Activated CD4-positive, alpha-beta T cell treated with anti-CD3 and anti-CD28 coated beads, Interleukin-2, amount 50 U/mL, for 16 hours (primary cell): ENCODE measurements at regions not wholly inside any gene's neighbourhood (a gene's known extent, or its start where the extent isn't known, plus 50 kb on each side); places are given as distances from the start of the nearest gene placed in this dataset.
"Not testable (repeated sequence)": the region's sequence is repeated elsewhere in the genome, so short reads cannot be mapped to it uniquely, and the experiment has no call there.

Experiments
- DNase-seq: peaks from one replicate; pipeline ENCODE4 v3.0.0-alpha.2; 2020

DNA sequence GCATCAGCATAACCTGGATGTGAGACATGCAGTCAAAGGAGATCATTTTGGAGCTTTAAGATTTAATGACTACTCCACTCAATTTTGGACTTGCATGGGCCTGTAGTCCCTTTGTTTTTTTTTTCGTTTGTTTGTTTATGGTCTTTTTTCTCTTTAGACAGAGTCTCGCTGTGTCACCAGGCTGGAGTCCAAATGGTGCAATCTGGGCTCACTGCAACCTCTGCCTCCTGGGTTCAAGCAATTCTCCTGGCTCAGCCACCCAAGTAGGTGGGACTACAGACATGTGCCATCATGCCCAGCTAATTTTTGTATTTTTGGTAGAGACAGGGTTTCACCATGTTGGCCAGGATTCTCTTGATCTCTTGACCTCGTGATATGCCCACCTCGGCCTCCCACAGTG is 673.8 kb downstream of the CDH9 start:
- not testable (repeated sequence) for DNase-seq

- no peak for DNase-seq
These were observed 694.5 kb downstream of the CDH9 start for GRCh38 chr5:26343801-26344325.

DNA sequence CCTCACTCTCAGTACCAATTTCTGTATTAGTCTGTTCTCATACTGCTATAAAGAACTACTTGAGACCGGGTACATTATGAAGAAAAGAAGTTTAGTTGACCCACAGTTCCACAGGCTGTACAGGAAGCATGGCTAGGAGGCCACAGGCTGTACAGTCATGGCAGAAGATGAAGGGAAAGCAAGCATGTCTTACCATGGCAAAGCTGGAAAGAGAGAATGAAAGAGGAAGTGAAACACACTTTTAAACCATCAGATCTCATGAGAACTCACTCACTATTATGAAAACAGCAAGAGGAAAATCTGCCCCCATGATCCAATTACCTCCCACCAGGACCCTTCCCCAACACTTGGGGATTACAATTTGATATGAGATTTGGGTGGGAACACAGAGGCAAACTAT is 698.8 kb downstream of the CDH9 start:
- no peak for DNase-seq

DNA sequence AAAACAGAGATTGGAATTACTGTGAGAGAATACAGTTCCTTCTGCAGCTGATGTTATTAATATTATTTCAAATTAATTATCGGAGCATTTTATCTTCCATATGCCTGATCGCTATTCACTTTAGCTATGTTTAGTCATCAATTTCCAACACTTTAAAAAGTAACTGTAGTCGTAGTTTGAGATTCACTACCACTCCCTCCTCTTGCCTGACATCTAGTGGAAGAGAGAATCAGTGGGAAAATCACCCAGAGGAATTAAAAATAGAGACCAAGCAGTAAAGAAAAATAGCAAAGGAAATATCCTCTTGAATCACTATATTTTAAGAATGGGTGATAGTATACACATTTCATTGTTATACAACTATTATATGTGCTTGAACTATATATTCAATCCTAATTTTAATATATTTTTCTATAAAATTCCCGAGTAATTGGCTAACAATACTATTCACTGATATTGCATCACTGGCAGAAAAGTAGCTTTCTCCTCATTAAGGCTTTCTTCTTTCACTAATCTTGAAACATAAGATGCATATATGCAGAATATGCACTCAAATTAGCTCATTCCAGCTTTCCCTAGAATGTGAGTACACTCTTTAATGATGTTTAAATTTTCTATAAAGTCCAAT is 708.7 kb downstream of the CDH9 start:
- DNase-seq = no peak

DNA sequence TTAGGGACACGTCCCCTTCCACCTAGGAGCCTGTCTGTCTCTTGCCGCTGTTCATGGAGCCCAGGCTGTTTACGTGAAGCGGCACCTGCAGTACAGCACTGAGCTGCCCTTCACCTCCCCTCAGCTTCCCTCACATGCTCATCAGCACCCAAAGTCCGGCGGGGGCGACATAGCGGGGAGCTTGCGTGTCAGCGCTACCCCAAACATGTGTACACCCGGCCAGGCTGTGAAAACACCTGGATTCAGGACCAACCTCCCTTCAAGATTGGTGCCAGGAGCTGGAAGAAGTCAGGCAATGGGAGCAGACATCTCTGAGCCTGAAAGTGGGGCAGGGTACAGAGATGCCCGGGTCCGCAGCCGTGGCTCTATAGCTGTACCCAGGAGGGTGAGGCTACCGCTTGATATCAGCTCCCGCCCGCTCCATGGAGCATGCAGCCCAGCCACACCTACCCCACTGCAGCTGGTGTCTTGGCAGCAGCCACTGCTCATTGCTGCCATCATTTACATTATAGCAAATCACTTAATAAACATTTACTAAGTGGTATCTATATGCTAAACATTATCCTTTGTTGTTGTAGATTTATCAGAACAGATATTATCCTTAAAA is 712.1 kb downstream of the CDH9 start:
- no peak for DNase-seq

GRCh38 chr5:26325432-26325831 is 713.0 kb downstream of the CDH9 start:
- DNase-seq = not testable (repeated sequence)

- not testable (repeated sequence) for DNase-seq
These were observed 714.0 kb downstream of the CDH9 start for GRCh38 chr5:26324273-26324895.

DNA sequence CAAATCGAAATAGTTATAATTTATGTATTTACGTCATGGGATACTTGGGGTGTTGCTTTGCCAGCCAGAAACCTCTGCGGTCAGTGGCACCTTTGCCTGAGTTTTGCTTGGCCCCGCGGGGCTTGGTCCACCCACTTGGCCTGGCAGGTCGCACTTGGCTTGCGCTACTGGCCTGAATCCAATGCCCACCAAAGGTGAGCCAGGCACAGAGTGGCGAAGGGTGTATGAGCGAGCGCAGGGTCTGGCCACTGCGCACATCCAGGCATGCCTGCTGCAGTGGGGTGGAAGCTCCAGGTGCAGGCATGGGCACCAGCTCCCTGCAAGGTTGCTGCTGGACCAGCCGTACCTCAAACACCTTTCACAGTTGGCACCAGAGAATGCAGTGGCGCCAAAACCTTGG is 714.6 kb downstream of the CDH9 start:
- no peak for DNase-seq

DNA sequence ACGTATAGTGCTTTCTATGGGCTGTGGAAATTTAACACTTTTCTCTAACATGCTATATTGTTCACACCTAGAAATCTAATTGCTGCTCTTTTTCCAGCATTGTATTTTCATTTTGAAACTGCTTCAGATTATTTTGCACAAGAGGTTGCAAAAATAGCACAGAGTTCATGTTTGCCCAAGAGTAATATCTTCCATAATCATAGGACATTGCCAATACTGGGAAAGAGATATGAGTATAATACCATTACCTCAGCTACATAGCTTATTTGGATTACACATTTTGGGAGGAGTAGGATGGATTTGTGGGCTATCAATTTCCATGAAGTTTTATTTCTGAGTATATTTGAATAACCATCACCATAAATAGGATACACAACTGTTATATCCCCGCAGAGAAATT is 717.1 kb downstream of the CDH9 start:
- DNase-seq = no peak

DNA sequence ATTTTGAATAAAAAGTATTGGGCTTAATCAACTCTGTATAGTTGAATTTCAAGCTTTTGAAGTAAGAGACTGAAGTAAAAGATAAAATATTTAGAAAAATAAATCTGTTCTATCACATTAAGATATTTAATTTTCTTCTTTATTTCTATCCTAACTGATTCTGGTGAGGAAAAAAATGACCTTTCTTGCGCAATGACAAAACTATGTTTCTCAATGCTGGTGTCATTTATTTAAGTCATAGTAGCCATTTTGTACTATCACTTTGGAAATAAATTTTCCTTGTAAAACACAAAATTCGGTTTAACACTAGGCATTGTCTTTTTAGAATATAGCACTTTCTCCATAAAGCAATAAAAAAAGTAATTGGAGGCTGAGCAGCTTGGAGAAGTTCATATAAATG is 728.0 kb downstream of the CDH9 start:
- DNase-seq = no peak

GRCh38 chr5:26295541-26295940 is 742.8 kb downstream of the CDH9 start:
- DNase-seq = no peak

DNA sequence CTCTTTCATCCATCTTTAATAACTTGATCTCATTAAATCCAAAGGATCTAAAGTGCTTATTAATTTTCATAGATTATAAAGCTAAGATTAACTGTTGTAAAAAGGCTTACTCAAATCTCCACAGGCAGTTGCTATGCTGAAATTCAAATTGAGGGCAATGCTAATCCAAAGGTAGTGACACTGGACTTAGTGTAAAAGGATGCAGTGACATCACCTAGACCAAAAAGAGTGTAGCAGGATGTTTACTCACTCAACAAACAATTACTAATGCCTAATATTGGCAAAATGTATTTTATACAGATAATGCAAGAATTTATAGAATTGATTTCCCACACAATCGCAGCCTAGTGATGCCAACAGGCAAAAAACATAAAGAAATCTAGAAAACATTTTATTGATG is 756.2 kb downstream of the CDH9 start:
- no peak for DNase-seq

DNA sequence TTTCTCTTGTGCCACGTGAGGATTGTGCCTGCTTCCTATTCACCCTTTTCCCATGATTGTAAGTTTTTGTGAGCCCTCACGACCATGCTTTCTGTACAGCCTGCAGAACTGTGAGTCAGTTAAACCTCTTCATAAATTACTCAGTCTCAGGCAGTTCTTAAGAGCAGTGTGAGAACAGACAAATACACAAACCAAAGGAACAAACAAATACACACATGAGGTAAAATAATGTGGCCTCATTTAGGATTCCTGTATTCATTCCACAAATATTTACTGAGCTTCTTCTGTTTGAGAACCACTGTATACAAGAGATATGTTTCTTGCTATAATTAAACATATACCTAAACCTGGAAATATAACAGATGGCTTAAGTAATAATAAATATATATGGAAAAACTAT is 760.3 kb downstream of the CDH9 start:
- DNase-seq = no peak

- no peak for DNase-seq
These were observed 779.3 kb downstream of the CDH9 start for GRCh38 chr5:26259081-26259480.

GRCh38 chr5:26245321-26245720 is 793.1 kb downstream of the CDH9 start:
- no peak for DNase-seq

- DNase-seq = no peak
These were observed 798.8 kb downstream of the CDH9 start for GRCh38 chr5:26239588-26239987.

DNA sequence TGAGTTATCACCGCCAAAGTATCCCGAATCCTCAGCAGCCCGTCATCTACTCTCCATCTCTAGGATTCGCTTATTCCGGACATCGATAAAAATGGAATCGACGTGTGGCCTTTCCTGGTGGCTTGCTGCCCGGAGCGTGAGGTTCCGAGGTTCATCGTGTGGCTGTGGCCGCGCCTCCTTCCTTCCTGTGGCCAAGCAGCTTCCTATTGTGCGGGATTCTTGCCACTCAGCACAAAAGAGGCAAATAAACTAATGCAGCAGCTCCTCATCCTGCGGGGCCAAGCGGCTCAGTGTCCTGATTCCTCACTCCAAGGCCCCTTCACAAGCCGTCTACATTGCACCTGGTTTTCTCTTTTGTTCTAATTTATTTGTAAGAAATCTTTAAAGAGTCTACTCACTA is 800.9 kb downstream of the CDH9 start:
- DNase-seq = no peak

- DNase-seq = no peak
These were observed 801.5 kb downstream of the CDH9 start for GRCh38 chr5:26236936-26237335.

DNA sequence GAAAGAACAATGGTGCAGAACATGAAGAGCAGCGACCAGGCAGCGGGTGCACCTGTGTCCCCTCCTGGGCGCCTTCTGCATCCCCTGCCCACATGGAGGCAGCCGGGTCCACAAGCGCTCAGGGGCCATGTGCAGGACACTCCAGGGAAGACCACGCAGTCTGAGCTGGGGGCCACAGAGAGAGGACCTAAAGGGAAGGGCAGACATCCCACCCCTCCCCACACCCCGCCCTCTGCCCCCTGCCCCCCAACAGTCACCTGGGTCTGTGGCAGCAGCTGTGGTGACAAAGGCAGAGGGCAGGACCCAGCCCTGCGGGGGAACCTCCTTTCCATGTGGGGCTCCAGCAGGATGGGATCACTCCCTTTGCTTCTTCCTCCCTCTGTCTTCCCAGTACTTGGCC is 805.7 kb downstream of the CDH9 start:
- no peak for DNase-seq

GRCh38 chr5:26231316-26231715 is 807.1 kb downstream of the CDH9 start:
- DNase-seq = no peak

DNA sequence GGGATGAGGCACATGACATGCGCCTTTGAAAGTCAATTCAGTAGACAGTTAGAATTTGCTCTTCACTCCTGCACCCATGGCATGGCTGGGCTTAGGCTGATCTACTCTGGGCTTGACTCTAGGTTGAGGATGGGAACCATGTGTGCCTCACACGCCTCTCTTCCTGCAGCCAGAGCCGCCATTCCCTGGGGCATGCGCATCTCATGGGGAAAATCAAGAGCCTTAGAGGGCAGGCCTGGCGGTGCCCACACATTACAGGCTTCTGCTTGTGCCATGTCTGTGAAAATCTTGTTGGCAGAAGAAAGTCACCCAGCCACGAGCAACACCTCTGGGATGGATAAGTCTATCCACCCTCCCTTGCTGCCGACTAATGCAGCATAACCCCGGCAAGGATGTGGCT is 808.5 kb downstream of the CDH9 start:
- DNase-seq = no peak

DNA sequence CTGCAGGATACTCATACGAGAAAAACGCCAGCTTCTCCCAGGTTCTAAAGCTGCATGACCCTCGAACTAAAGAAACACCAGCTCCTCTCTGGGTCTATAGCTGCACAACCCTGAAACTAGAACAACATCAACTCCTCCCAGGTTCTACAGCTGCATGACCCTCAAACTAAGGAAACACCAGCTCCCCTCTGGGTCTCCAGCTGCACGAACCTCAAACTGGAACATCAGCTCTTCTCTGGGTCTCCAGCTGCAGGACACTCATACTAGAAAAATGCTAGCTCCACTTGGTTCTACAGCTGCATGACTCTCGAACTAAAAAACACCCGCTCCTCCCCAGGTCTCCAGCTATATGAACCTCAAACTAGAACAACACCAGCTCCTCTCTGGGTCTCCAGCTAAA is 811.1 kb downstream of the CDH9 start:
- DNase-seq = no peak

DNA sequence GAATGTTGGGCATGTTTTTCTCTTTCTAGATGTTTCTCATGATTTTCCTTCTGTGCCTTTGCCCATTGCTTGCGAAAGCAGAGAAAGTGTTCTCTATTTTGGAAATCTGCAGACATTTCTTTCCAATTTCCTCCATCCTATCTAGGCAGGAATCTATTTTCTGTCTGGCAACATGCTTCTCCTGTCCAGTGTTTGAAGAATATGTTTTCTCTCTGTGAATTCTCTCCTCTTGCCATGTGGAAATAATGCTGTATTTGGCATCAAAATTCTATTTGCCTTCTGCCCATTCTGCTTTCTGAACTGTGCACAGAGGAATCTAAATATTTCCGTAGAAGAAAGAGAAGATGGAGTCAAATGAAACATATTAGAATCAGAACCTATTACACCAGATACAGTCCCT is 833.3 kb downstream of the CDH9 start:
- no peak for DNase-seq

DNA sequence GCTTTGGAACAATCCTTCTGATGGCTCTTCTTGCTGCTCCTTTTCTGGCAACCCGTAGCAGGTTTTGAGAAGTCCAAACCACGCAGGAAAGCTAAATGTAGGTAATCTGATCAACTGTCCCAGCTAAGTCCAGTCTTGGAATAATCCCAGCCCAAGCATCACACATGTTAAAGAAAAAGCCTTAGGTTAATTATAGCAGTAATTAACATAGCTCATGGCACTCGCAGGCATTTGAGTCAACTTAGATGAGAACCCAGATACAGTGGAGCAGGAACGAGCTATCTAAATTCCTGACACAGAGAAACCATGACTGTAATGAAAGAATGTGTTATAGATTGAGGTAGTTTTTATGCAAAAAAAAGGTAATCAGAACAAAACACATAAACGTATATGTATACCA is 844.8 kb downstream of the CDH9 start:
- no peak for DNase-seq

DNA sequence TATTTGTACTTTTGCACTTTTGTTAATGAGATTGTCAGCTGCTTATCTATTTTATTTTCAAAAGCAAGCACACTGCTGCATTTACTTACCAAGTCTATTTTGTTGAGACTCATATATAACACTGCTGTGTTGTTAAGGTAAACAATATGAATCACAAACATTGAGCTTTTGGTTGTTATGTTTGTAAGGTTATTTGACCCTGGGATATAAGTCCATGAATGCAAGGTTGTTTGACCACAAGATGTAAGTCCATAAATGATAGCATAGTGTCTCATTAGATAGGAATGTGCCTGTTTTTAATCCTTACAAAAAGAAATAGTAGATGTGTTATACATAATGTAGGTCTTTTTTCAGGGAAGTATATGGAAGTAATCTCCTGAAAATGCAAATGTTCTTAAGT is 845.9 kb downstream of the CDH9 start:
- no peak for DNase-seq
